ENCODE measurements at regions not wholly inside any gene's neighbourhood (a gene's known extent, or its start where the extent isn't known, plus 50 kb on each side); places are given as distances from the start of the nearest gene placed in this dataset.

DNA sequence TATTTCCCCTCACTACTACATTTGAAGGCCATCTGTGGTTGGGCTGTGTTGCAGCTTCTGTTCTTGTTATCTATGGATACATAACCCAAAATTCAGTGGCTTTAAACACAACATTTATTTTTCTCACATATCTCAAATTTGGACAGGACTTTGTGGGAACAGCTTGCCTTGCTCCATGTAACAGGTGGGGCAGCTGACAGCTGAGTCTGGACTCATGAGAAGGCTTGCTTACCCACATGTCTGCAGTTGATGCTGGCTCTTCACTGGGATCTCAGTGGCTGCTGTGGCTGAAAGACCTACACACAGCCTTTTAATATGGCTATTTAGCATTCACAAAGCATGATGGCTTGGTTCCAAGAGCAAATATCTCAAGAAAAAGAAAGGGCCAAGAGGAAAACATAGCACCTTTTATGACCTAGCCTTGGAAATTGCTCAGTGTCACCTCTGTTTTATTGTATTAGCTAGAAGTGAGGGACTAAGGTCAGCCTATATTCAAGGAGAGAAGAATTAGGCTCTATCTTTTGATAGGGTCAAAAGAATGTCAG is 296.8 kb upstream of the ZNF521 start:
- Mint-ChIP-seq H3K27ac (no peak overlapping the region), H3K27me3 (ENCODE audit: low read depth) (no peaks in the 10 kb centered on the region), H3K36me3 (ENCODE audit: low read depth) (no peaks in the 10 kb centered on the region), H3K9me3 (no peaks in the 10 kb centered on the region), H3K4me1 (ENCODE audit: low read depth) (no peaks in the 10 kb centered on the region), H3K4me3 (no peak overlapping the region)
- CTCF ChIA-PET: no interaction called here
- DNase-seq: no peak
- intact Hi-C loops (cut with micrococcal nuclease): no loop called here

DNA sequence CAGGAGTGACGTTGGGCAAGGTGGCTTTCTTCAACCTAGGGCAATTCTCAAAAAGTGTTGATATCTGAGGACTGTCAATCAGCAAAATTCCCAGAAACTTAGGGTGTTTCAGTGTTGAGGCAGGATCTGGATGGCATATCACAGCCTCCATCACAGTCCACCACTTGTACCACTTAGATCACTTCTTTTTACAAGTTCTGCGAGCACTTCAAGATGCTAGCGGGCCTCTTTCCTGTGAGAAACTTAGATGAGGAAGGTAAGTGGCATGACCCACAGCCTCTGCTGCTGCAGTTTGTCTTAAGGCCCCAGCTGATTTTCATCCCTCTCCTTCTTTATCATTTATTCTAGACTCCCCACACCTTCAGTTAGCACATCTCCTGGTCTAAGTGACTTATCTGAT is 295.4 kb upstream of the ZNF521 start:
- no peaks in the 10 kb centered on the region for H3K9me3 Mint-ChIP-seq
- H3K27ac Mint-ChIP-seq: no peak overlapping the region
- no peaks in the 10 kb centered on the region for H3K27me3 Mint-ChIP-seq (ENCODE audit: low read depth)
- CTCF ChIA-PET: no interaction called here
- intact Hi-C loops (cut with micrococcal nuclease): no loop called here
- H3K4me1 Mint-ChIP-seq (ENCODE audit: low read depth): no peaks in the 10 kb centered on the region
- no peak for DNase-seq
- no peaks in the 10 kb centered on the region for H3K36me3 Mint-ChIP-seq (ENCODE audit: low read depth)
- H3K4me3 Mint-ChIP-seq: no peak overlapping the region

DNA sequence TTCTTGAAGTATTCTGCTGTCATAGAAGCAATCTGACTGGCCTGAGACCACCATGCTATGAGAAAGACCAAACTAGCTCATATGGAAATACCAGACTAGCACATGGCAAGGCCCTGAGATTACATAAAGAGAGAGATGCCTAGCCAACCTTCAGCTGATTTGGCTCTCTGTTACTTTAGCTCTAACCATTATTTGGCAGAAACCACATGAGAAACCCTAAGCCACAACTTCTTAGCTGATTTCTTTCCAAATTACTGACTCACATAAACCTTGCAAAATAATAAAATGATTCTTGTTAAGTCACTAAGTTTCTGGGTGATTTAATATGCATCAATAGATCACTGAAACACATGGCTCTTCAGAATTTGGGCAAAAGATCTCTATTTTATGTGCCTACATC is 295.0 kb upstream of the ZNF521 start:
- Mint-ChIP-seq H3K36me3 (ENCODE audit: low read depth) (no peaks in the 10 kb centered on the region), H3K27me3 (ENCODE audit: low read depth) (no peaks in the 10 kb centered on the region), H3K4me3 (no peak overlapping the region), H3K4me1 (ENCODE audit: low read depth) (no peaks in the 10 kb centered on the region), H3K9me3 (no peaks in the 10 kb centered on the region), H3K27ac (no peak overlapping the region)
- no peak for DNase-seq
- intact Hi-C loops (cut with micrococcal nuclease): no loop called here
- CTCF ChIA-PET: no interaction called here

DNA sequence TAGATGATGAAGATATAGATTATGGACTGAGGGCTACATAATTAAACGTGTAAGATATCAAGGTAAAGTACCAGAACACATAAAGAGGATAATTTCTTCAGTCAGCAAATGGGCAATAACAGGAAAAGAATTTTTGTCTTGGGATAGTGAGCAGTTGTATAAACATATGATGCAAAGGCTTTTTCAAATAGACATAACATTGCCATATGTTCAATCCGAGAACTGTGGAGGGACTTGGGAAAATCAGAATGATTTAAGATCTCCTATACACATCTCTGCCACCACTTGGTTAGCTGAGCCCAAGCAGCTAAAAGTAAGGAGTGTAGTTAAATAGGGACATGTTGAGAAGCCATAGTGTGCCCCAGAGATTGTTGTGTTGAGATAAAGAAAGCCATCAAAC is 287.6 kb upstream of the ZNF521 start:
- intact Hi-C loops (cut with micrococcal nuclease): no loop called here
- CTCF ChIA-PET: interaction anchor here (0.6 kb wide), 1 partner anchor 823 kb away, joined by 3 read pairs; no protein-coding TSS in a partner anchor
- no peaks in the 10 kb centered on the region for H3K4me1 Mint-ChIP-seq (ENCODE audit: low read depth)

DNA sequence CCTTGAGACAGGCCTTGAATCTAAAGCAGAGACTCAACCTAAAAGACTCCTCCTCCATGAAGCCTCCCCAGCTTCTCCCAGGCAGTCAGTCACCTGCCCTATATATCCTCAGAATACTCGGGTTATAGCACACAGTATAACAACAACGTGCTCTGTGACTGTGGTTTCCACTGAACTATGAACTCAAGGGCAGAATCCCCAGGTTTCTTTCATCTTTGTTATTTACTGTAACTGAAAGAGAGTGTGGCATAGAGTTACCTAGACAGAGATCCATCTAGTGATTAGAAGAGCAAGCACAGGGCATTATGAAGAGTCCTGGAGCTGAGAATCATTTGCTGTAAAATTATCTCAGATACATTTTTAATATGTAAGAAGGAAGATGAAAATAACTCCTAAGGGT is 281.6 kb upstream of the ZNF521 start:
- H3K9me3 Mint-ChIP-seq: peaks cover 5% of the 10 kb centered on the region
- DNase-seq: no peak
- H3K27me3 Mint-ChIP-seq (ENCODE audit: low read depth): peaks cover 4% of the 10 kb centered on the region
- H3K36me3 Mint-ChIP-seq (ENCODE audit: low read depth): no peaks in the 10 kb centered on the region
- no peak overlapping the region for H3K4me3 Mint-ChIP-seq
- CTCF ChIA-PET: no interaction called here
- H3K4me1 Mint-ChIP-seq (ENCODE audit: low read depth): no peaks in the 10 kb centered on the region
- intact Hi-C loops (cut with micrococcal nuclease): no loop called here
- no peak overlapping the region for H3K27ac Mint-ChIP-seq

More for the DNA sequence above, 287.6 kb upstream of the ZNF521 start:
- no peak overlapping the region for H3K27ac Mint-ChIP-seq
- H3K9me3 Mint-ChIP-seq: no peaks in the 10 kb centered on the region
- no peaks in the 10 kb centered on the region for H3K27me3 Mint-ChIP-seq (ENCODE audit: low read depth)
- no peak overlapping the region for H3K4me3 Mint-ChIP-seq
- no peak for DNase-seq
- no peaks in the 10 kb centered on the region for H3K36me3 Mint-ChIP-seq (ENCODE audit: low read depth)

DNA sequence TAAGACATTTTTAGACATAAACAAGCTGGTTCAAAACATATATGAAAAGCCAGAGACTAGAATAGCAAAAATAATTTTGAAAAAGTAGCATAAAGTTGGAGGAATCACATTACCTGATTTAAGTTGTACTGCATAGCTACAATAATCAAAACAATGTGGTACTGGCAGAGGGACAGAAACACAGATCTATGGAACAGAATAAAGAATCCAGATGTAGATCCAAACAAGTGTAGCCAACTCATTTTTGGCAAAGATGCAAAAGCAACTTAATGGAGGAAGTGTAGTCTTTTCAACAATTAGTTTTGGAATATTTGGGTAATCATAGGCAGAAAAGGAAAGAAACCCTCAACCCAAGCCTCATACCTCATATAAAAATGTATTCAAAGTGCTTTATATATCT is 278.7 kb upstream of the ZNF521 start:
- H3K4me1 Mint-ChIP-seq (ENCODE audit: low read depth): no peaks in the 10 kb centered on the region
- no peak overlapping the region for H3K27ac Mint-ChIP-seq
- H3K9me3 Mint-ChIP-seq: peaks cover 21% of the 10 kb centered on the region
- H3K27me3 Mint-ChIP-seq (ENCODE audit: low read depth): peaks cover 4% of the 10 kb centered on the region
- intact Hi-C loops (cut with micrococcal nuclease): no loop called here
- H3K4me3 Mint-ChIP-seq: no peak overlapping the region
- CTCF ChIA-PET: no interaction called here
- no peaks in the 10 kb centered on the region for H3K36me3 Mint-ChIP-seq (ENCODE audit: low read depth)
- DNase-seq: no peak

DNA sequence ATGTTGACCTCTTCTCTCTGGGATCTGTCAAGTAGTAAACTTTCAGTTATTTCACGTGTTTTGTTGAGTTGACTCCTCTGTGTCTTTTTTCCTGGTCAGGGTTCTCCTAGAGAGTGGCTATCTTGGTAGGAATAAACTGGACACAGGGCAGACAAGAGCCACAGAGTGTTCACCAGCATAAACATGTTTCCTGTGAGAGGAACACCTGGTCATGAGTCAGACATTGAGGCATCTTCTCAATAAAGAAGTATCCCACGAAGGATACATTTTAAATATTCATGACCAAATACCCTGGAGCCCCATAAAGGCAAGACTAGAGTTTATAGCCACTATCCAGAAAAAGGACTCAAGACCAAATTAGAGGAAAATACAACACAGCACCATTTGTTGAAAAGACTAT is 269.7 kb upstream of the ZNF521 start:
- Mint-ChIP-seq H3K4me1 (ENCODE audit: low read depth) (no peaks in the 10 kb centered on the region), H3K4me3 (no peak overlapping the region), H3K27ac (no peak overlapping the region), H3K27me3 (ENCODE audit: low read depth) (no peaks in the 10 kb centered on the region), H3K9me3 (peaks cover 14% of the 10 kb centered on the region), H3K36me3 (ENCODE audit: low read depth) (no peaks in the 10 kb centered on the region)
- CTCF ChIA-PET: no interaction called here
- intact Hi-C loops (cut with micrococcal nuclease): no loop called here
- DNase-seq: no peak

DNA sequence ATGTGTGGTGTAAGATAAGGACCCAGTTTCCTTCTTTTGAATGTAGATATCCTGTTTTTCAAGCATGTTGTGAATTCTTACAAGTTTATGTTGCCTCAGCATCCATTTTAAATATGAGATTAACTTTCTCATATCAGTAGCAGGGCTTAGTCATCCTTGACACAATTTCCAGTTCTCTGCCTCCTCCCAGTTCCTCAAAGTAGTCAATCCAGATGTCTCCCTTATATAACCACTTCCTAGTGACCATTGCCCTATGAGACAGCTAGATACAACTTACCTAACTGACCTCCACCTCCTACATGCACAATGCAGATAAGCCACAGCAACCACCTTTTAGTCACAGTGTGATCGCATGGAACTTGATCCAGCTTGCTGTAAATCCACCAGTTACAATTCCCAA is 269.2 kb upstream of the ZNF521 start:
- Mint-ChIP-seq H3K4me3 (no peak overlapping the region), H3K27ac (no peak overlapping the region), H3K9me3 (peaks cover 11% of the 10 kb centered on the region), H3K4me1 (ENCODE audit: low read depth) (no peaks in the 10 kb centered on the region), H3K27me3 (ENCODE audit: low read depth) (no peaks in the 10 kb centered on the region), H3K36me3 (ENCODE audit: low read depth) (no peaks in the 10 kb centered on the region)
- CTCF ChIA-PET: no interaction called here
- intact Hi-C loops (cut with micrococcal nuclease): no loop called here
- DNase-seq: no peak

DNA sequence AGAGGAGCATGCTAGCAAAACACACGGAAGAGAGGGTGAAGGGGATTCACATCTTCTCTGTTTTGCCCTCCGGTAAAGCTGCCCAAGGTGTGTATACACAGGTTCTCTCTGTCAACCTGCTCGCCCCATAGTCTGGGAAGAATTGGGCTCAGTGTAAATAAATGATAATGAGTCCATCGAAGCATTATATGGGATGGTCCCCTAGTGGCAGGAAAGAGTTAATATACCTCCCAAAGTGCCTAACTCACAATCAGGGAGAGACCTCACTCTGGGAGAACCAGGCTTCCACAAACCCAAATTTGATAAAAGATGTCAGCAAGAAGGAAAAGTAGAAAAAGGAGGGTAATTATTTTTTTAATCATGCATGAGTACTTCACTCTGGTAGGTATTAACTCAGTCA is 262.2 kb upstream of the ZNF521 start:
- DNase-seq: no peak
- Mint-ChIP-seq H3K4me1 (ENCODE audit: low read depth) (no peaks in the 10 kb centered on the region), H3K27ac (no peak overlapping the region), H3K27me3 (ENCODE audit: low read depth) (no peaks in the 10 kb centered on the region), H3K4me3 (no peak overlapping the region), H3K9me3 (peaks cover 3% of the 10 kb centered on the region), H3K36me3 (ENCODE audit: low read depth) (no peaks in the 10 kb centered on the region)
- intact Hi-C loops (cut with micrococcal nuclease): loop anchor here (10.0 kb wide), 1 partner anchor 61 kb away; no protein-coding TSS in a partner anchor
- CTCF ChIA-PET: no interaction called here

DNA sequence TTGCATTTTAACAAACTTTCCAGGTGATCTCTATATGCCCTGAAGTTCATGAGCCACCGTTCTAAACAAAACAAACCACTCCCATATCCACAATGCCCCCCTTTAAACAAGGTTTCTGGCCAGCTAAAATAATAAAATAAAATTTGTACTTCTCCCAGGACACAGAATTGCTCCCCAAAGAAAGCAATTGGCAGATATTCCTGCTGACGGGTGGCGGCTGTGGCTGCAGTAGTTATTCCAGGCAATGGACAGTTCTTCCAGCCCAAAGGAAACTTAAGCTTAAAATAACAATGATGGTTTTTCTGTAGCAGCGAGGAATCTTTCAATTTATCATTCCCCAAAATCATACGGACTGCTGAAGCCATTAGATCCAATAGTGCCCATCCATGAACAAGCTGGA is 260.5 kb upstream of the ZNF521 start:
- H3K4me3 Mint-ChIP-seq: no peak overlapping the region
- peaks cover 3% of the 10 kb centered on the region for H3K9me3 Mint-ChIP-seq
- H3K4me1 Mint-ChIP-seq (ENCODE audit: low read depth): no peaks in the 10 kb centered on the region
- H3K36me3 Mint-ChIP-seq (ENCODE audit: low read depth): no peaks in the 10 kb centered on the region
- no peak overlapping the region for H3K27ac Mint-ChIP-seq
- CTCF ChIA-PET: no interaction called here
- intact Hi-C loops (cut with micrococcal nuclease): loop anchor here (10.0 kb wide), 1 partner anchor 62 kb away; no protein-coding TSS in a partner anchor
- H3K27me3 Mint-ChIP-seq (ENCODE audit: low read depth): no peaks in the 10 kb centered on the region
- no peak for DNase-seq

DNA sequence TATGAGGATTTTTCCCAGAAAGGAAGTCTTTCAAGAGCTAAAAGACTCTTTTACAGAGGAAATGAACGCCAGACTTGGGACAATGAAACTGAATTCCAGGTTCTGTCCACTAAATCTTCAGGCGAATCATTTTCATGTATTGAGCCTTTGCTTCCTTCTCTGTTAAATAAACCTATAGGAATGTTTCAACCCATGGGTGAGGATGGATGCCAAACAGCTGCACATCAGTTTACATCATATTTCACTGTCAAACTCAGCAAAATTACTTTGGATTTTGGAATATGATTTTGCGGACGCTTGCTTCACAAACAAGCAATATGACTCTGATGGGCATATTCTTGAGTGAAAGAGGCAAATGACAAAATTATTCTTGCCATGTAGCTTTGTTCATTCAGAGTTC is 256.1 kb upstream of the ZNF521 start:
- intact Hi-C loops (cut with micrococcal nuclease): no loop called here
- no peaks in the 10 kb centered on the region for H3K9me3 Mint-ChIP-seq
- no peaks in the 10 kb centered on the region for H3K4me1 Mint-ChIP-seq (ENCODE audit: low read depth)
- peaks cover 4% of the 10 kb centered on the region for H3K27me3 Mint-ChIP-seq (ENCODE audit: low read depth)
- no peaks in the 10 kb centered on the region for H3K36me3 Mint-ChIP-seq (ENCODE audit: low read depth)
- no peak overlapping the region for H3K4me3 Mint-ChIP-seq
- no peak for DNase-seq
- CTCF ChIA-PET: no interaction called here
- no peak overlapping the region for H3K27ac Mint-ChIP-seq

DNA sequence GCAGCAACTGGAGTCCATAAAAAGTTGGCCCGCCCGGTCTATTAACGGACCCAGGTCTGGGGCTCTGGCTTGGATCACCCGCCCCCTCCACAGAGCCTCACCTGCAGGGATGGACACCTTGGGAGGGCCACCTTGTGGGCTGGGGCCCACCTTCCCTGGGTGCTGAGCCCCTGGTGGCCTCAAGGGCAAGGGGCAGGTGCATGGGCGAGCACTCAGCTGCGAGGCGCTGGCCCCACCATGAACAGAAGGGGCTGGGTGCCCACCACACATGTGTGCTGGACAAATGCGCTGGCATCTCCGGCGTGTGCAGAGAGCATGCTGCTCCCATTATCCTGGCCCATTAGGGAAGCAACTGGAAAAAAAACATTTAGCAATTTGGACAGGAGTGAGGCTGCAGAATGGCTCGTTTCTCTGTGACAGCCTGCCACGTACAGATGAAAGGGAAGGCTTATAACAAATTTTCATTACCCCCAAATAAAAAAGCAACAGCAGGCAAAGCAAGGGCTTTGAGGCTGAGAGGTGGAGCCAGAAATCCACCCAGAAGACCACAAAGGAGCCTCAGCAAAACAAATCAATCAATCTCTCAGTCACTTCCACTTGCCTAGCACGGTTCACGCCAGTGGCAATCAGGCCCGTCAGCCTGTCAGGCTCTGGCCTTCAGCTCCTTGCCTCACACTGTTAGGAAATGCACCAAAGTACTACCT is 253.1 kb upstream of the ZNF521 start:
- Mint-ChIP-seq H3K9me3 (peaks cover 2% of the 10 kb centered on the region), H3K4me1 (ENCODE audit: low read depth) (no peaks in the 10 kb centered on the region), H3K4me3 (no peak overlapping the region), H3K27me3 (ENCODE audit: low read depth) (peaks cover 7% of the 10 kb centered on the region), H3K27ac (no peak overlapping the region), H3K36me3 (ENCODE audit: low read depth) (no peaks in the 10 kb centered on the region)
- CTCF ChIA-PET: no interaction called here
- intact Hi-C loops (cut with micrococcal nuclease): no loop called here
- DNase-seq: no peak

DNA sequence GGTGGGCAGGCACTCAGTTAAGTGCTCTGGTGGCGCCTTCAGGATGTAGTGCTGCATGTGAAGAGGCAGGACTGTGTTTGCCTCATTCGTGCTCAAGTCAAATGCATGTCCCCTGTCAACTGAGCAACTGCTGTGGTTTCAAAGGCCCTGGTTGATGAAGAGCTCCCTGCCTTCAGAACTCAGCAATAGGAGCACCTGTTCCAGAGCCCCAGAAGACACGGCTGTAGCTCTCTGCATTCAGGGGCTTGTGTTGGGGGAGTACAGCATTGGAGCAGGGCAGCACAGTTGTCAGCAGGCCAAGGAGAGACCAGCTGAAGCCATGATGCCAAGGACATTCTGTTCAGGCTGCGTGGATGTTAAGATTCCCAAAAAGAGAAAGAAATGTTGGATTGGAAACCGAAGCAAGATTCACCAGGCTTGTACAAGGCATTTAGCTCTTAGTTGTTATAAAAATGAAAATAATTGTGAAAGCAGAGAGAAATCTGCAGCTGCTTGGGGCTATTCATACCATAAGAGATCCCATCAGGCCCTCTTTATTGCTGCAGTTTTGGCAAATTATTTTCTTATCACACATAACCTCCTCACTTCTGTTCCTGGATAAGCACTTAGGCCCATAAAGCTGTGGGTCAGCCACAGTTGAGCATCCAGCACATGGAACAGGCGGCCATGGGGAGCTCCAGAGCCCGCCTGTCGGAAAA is 252.4 kb upstream of the ZNF521 start:
- H3K27me3 Mint-ChIP-seq (ENCODE audit: low read depth): peaks cover 7% of the 10 kb centered on the region
- H3K36me3 Mint-ChIP-seq (ENCODE audit: low read depth): no peaks in the 10 kb centered on the region
- intact Hi-C loops (cut with micrococcal nuclease): no loop called here
- no peak overlapping the region for H3K27ac Mint-ChIP-seq
- H3K4me3 Mint-ChIP-seq: no peak overlapping the region
- DNase-seq: no peak
- peaks cover 2% of the 10 kb centered on the region for H3K9me3 Mint-ChIP-seq
- CTCF ChIA-PET: no interaction called here
- no peaks in the 10 kb centered on the region for H3K4me1 Mint-ChIP-seq (ENCODE audit: low read depth)
